WI38 (cell line): ENCODE measurements at regions not wholly inside any gene's neighbourhood (a gene's known extent, or its start where the extent isn't known, plus 50 kb on each side); places are given as distances from the start of the nearest gene placed in this dataset.

ENCODE experiments used
- H3K4me3 ChIP-seq: 2 replicates; pipeline ENCODE4 v1.5.1; 2011; ENCODE audit warnings: low read depth, mild to moderate bottlenecking, control low read depth, low read length
- TF ChIP-seq, protein P1 (sequence below): IDR thresholded peaks from 2 replicates; pipeline ENCODE4 v1.5.1; 2012; ENCODE audit warnings: low read depth, mild to moderate bottlenecking, control low read depth, low read length

DNA sequence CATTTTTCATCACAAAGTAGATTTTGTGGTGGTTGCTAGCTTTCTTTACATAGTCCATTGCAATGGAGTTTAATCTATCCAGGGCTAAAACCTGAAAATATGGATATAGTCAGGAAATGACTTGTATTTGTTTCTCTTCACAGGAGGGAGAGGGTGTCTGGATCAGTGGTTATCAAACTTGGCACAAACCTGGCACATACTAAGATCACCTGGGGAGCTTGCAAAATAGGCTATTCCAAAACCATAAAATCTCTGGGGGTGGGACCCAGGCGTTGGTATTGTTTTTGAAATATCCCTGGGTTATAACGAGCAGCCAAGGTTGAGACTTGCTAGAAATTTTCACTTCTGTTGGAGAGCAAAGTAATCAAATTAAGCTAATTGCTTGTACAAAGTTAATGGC lies 179.9 kb downstream of the PCSK1 start:
- no peak overlapping the region for H3K4me3 ChIP-seq
- TF ChIP-seq, protein P1, sequence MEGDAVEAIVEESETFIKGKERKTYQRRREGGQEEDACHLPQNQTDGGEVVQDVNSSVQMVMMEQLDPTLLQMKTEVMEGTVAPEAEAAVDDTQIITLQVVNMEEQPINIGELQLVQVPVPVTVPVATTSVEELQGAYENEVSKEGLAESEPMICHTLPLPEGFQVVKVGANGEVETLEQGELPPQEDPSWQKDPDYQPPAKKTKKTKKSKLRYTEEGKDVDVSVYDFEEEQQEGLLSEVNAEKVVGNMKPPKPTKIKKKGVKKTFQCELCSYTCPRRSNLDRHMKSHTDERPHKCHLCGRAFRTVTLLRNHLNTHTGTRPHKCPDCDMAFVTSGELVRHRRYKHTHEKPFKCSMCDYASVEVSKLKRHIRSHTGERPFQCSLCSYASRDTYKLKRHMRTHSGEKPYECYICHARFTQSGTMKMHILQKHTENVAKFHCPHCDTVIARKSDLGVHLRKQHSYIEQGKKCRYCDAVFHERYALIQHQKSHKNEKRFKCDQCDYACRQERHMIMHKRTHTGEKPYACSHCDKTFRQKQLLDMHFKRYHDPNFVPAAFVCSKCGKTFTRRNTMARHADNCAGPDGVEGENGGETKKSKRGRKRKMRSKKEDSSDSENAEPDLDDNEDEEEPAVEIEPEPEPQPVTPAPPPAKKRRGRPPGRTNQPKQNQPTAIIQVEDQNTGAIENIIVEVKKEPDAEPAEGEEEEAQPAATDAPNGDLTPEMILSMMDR, result no peak

DNA sequence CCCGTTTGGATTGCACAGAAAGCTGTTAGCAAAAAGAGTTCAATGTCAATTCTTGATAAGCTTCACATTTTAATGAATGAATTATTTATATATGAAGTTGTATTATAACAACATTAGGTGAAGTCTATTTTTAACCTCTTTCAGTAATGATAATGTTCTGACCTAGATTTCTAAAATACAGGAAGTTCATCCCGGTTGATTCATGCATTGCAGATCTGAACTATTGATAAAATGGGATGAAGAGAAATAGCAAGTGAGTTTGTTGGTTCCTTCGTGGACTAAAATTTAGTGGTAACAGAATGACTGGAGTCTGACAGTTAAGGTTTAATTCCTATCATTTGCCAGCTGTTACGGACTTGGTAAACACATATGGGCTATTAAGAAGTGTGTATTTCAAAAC lies 180.5 kb downstream of the PCSK1 start:
- no peak overlapping the region for H3K4me3 ChIP-seq
- TF ChIP-seq, protein P1, result no peak

DNA sequence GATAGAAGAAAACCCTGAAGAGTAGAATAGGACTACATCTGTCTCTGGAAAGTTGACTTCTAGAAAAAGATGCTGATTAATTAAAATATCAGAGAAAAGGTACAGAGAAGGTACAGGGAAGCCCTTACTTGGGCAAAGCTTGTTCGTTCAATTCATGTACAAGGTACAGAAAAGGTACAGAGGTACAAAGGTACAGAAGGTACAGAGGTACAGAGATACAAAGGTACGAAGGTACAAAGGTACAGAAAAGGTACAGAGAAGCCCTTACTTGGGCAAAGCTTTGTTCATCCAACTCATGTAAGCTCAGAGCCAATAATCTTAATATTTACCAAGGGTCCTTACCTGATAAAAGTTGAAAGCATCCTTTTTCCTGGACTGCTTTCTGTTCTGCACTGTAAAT lies 182.3 kb downstream of the PCSK1 start:
- H3K4me3 ChIP-seq, result no peak overlapping the region
- TF ChIP-seq, protein P1, result no peak

DNA sequence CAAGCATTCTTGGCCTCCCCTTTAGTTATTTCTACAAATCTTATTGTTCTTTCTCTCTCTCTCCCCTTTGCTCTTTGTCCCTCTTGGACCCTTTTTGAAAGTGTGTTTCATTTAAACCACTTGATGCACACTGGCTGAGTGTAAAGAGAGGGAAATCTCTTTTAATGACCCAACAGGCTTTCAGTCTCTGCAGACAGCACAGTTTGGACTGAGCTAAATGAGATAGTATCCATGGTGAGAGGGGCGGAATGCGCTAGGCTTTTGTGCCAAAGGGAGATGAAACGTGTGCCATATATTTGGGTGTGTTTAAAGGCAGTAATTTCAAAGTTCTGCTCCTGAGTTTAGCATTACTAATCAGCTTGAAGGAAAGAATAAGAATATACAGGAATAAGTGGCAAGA lies 184.9 kb downstream of the PCSK1 start:
- no peak overlapping the region for H3K4me3 ChIP-seq
- TF ChIP-seq, protein P1, result no peak

DNA sequence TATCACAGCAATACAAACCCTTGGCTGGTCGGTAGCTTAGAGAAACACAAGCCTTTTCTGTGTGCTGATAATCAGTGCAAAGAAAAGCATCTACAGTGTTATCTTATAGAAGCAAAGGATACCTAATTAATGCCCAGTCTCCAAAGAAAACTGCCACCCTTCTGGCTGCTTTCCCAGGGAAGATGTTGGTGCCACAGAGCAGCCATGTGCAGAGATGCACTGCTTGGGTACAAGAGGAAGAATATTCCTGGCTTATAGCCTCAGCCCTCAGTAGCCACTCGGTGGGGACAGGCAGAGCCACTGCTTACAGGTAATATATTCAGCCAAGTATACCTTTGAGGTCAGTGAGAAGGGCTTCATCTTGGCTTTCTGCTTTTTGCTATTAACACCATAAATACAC lies 185.3 kb downstream of the PCSK1 start:
- H3K4me3 ChIP-seq, result no peak overlapping the region
- TF ChIP-seq, protein P1, result no peak

DNA sequence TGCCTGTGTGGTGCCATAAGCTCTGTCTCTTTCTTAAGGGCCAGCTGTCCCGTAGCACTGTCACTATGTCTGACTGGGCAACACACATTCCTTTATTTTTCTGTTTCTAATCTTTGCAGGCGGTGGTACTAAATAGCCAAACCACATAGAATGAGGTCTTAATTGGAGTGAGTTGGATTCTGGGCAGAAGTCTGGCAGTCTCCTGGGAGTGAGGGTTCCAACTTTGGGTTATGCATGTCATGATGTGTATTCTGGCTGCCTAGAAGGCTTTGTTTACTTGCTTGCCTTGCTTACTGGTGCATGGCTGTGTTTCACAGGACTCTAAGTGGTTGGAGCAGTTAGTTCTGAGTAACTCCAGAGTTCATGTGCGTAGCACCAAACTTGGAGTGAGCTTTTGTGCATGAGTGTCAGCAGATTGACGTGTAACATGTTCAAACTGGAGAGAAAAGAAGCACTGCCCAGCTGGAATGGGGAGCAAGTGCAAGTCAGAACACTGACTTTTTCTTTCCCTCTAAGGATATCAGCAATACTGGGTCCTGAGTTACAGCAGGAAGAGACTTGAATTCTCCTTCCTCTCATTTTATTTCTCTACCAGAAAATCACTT lies 185.8 kb downstream of the PCSK1 start:
- TF ChIP-seq, protein P1, result no peak
- no peak overlapping the region for H3K4me3 ChIP-seq

DNA sequence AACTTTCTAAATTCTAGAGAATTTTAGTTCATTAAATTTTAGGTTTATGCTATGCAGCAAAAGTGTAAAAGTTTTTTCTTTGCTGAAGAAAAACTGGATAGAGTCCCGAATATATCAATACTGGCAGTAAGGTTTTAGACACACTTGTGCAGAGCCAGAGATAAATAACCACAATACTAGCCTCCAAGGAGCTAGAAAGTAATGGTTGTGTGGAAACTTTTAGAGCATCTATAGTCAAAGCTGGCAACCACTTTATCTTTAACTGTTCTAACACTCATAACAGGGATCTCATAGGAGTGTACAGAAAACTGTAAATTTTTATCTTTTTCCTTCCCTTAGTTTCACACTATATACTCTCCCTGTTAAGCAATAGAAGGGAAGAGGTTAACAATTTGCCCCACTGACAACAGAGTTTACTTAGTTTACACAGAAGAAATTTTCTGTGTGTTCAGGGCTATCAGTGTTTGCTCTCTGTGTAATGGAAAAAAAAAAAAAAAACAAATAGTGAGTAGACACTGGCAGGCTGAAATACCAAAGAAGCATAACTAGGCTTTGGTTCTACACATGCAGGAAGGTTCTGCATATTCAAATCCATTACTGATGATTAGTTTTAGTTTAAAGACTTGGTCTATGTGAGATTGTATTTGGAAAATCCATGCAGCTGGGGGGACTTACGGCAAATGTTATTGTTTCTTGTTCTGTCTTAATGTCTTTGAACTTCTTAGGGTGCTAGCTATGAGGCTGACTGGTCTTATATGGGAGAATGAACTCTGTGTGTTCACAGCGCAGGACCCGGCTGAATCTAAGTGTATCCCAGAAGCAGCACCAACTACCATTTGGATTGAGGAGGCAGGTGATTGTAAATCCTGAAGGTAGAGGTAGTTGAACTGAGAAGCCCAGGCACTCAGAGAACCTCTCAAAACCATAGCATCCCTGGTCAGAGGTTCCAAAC lies 187.6 kb downstream of the PCSK1 start:
- TF ChIP-seq, protein P1, result no peak
- no peak overlapping the region for H3K4me3 ChIP-seq
